ENCODE measurements at regions not wholly inside any gene's neighbourhood (a gene's known extent, or its start where the extent isn't known, plus 50 kb on each side); places are given as distances from the start of the nearest gene placed in this dataset.

DNA sequence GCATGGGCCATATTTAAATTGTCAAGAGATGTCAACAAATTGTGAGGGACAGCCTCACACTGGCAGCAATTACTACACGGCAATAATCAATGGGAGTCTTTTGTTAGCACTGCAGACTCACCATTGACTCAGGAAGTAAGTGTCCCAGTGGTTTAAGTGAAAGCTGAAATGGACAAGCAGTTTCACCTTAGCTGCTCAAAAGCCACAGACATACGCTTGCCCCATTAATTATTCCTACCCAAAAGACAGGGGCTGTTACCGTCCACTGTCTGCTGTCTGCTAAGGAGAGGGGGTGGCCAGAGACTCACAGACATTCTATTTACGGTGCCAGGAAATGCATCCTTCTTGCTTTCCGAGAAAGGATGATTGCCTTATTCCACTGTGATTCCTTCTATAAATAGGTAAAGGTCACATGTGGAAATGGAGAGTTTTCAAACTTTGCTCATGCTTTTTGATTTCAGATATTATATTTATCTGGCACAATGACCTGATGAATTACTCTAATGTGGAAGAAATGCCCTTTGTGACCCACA lies 309.7 kb upstream of the NFE2L3 start:
- H3K27ac Mint-ChIP-seq, result no peak overlapping the region
- DNase-seq (no peak), ATAC-seq (replicated peaks) (no peak)
- peaks cover 31 to 37% of the 10 kb centered on the region in 2 donors for H3K27me3 Mint-ChIP-seq
- H3K4me3 Mint-ChIP-seq, result no peak overlapping the region
- H3K36me3 Mint-ChIP-seq, result no peaks in the 10 kb centered on the region
- H3K9me3 Mint-ChIP-seq, result peaks cover 0 to 3% of the 10 kb centered on the region in 2 donors
- H3K4me1 Mint-ChIP-seq, result no peaks in the 10 kb centered on the region

DNA sequence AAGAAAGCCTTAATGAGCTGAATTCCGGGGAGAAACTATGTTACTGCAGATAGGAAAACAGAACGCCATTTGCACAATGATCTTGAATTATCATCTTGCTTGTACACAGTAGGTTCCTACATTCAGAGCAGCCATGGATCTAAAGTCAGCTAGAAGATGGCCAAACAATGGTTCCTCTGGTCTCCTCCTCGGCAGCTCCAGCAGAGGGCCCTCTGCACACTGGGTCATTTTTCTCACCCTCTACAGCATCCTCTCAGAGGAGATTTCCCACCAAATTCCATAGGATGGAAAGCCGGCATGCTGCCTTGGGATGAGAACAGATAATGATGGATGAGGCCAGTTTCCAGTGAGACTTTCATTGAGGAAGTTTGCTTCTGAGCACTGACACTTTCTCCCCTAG lies 308.5 kb upstream of the NFE2L3 start:
- Mint-ChIP-seq H3K27me3 (peaks cover 35 to 43% of the 10 kb centered on the region in 2 donors), H3K4me1 (no peaks in the 10 kb centered on the region), H3K27ac (no peak overlapping the region), H3K4me3 (no peak overlapping the region), H3K36me3 (no peaks in the 10 kb centered on the region), H3K9me3 (peaks cover 0 to 3% of the 10 kb centered on the region in 2 donors)
- ATAC-seq (replicated peaks), result no peak
- no peak for DNase-seq

DNA sequence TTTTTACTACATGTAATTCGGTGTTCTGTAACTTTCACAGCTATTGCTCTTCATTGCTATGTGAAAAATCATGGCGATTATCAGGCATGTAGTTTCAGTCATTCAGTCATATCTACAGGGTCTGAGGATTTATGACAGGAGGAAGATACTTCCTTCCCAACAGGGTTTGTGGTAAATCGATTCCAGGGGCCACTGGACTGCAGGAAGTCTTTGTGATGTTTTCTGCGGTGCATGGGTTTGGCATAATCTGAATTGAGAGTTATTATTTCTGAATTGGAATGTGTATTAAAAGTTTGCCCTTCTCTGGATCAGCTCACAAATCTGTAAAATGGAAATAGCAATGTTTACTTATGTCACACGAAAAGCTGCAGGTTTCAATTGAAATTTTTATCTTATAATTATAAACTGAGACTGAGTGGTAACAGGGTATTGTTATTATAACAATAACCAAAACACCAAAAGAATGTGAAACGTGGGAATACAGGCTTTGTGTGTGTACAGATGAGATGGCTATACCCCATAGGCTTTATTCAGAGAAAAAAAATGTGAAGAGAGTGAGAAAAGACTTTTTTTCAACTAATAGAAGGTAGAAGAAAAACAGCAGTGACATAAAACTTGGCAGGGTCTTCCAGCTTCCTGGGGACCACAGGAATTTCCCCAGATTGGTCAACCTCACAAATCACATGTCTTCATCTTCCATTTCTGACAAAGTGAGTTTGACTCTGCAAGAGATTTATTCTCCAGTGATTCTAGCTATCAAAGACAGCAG lies 307.7 kb upstream of the NFE2L3 start:
- peaks cover 33 to 45% of the 10 kb centered on the region in 2 donors for H3K27me3 Mint-ChIP-seq
- peaks cover 0 to under 1% of the 10 kb centered on the region in 2 donors for H3K9me3 Mint-ChIP-seq
- no peak for ATAC-seq (replicated peaks)
- no peaks in the 10 kb centered on the region for H3K36me3 Mint-ChIP-seq
- no peak overlapping the region for H3K4me3 Mint-ChIP-seq
- H3K27ac Mint-ChIP-seq, result no peak overlapping the region
- H3K4me1 Mint-ChIP-seq, result no peaks in the 10 kb centered on the region
- no peak for DNase-seq

DNA sequence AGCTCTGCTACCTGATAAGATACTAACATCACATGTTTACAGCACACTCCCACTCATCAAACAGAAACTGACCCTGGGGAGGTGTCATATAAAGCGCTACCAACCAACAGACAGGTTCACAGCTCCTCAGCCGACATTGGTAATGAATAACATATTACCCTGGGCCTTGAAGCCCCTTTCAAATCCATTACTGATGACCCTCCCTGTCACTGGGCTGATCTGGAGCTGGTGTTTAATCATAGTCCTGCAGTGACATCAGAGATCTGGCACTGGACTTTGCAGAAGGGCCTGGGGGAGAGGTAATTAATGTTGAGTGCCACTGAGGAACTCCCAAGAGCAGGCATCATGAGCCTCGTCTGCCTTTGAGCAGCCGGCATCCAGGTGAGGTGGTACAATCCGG lies 306.5 kb upstream of the NFE2L3 start:
- DNase-seq (no peak), ATAC-seq (replicated peaks) (no peak)
- peaks cover 36 to 52% of the 10 kb centered on the region in 2 donors for H3K27me3 Mint-ChIP-seq
- no peaks in the 10 kb centered on the region for H3K9me3 Mint-ChIP-seq
- H3K36me3 Mint-ChIP-seq, result no peaks in the 10 kb centered on the region
- no peak overlapping the region for H3K4me3 Mint-ChIP-seq
- H3K4me1 Mint-ChIP-seq, result no peaks in the 10 kb centered on the region
- H3K27ac Mint-ChIP-seq, result no peak overlapping the region

DNA sequence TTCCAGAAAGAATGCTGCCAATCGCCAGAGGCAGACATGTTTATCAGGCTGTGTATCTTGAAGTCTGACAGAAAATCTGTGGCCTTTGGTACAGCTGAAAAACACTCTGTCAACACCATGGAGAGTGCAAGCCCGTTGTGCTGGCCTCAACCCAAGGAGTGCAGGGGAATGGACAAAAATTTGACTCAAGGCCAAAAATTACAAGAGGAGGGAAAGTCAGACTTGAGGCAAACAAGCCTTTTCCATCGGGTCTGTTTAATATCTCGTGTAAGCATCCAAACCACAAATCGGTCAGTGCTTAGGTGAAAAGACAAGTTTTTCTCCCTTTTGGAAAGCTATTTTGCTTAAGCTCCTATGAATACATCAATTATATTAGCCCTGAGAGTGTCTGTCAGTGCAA lies 305.3 kb upstream of the NFE2L3 start:
- ATAC-seq (replicated peaks) (no peak), DNase-seq (no peak)
- H3K4me3 Mint-ChIP-seq, result no peak overlapping the region
- no peaks in the 10 kb centered on the region for H3K9me3 Mint-ChIP-seq
- no peak overlapping the region for H3K27ac Mint-ChIP-seq
- peaks cover 1 to 4% of the 10 kb centered on the region in 2 donors for H3K36me3 Mint-ChIP-seq
- peaks cover 3 to 5% of the 10 kb centered on the region in 2 donors for H3K4me1 Mint-ChIP-seq
- peaks cover 44 to 64% of the 10 kb centered on the region in 2 donors for H3K27me3 Mint-ChIP-seq

DNA sequence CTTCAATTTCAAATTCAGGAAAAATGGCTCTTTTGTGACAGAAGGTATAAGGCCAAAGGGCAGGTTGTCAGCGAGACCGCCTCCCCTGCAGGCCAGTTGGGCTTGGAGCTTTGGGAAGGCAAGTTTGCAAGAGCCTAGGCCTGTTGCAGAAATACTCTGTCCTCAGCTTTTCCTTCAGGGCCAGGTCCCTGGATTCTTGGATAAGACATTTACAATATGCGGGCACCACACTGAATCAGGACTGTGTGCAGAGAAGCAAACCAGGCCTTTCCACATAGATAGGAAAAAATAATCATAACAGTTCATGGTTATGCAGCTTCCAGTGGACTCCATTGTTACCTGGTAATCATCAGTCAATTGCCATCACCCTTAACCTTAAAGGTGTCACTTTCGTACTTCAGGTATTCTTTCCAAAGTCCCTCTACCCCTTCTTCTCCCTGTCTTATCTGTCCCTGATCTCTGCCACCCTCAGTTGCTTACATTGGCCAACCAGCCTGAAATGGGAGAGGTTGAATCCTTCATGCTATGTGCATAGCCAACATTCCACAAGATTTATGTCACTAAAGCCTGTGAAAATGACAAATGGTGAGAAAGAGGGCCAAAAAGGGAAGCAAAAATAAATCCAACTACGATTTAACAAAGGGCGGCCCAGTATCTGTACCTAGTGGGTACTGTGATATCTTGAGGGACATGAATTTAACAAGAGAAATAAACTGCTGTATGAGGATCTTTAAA lies 304.5 kb upstream of the NFE2L3 start:
- no peak for ATAC-seq (replicated peaks)
- H3K27ac Mint-ChIP-seq, result no peak overlapping the region
- H3K9me3 Mint-ChIP-seq, result no peaks in the 10 kb centered on the region
- H3K36me3 Mint-ChIP-seq, result peaks cover 2 to 6% of the 10 kb centered on the region in 2 donors
- peaks cover 4 to 8% of the 10 kb centered on the region in 2 donors for H3K4me1 Mint-ChIP-seq
- peaks cover 46 to 69% of the 10 kb centered on the region in 2 donors for H3K27me3 Mint-ChIP-seq
- no peak for DNase-seq
- no peak overlapping the region for H3K4me3 Mint-ChIP-seq

DNA sequence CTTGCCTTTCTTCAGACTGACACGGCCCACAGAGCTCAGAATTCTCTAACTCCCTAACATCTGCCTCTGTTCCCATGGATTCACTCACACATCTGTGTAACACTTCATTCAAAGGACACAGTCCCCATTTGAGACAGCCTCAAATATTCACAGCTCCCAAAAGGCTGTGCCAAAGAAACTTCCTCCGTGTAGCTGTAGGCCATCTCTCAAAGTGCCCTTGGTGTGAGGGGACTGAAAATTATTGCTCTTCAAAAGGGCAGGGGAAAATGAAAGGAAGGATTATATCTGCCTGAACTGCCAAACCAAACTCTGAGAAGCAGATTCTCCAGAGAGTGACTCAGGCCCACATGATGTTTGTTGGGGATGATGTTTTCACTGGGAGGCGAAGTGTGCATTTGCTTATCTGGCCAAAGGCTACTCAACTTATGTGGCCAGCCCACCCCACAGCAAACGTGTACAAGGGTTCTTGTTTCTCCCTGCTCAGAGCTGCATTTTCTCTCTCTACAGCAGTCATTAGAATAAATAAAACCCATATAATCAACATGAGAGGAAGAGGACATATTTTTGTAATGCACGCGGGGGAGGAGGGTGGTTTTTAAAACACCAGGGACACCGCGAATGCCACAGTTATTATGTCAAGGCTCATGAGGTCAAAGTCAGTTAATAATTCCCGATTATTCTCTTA lies 302.4 kb upstream of the NFE2L3 start:
- Mint-ChIP-seq H3K27ac (no peak overlapping the region), H3K4me3 (no peak overlapping the region), H3K36me3 (peaks cover 2 to 6% of the 10 kb centered on the region in 2 donors), H3K4me1 (peaks cover 4 to 8% of the 10 kb centered on the region in 2 donors), H3K9me3 (no peaks in the 10 kb centered on the region), H3K27me3 (peaks cover 50 to 73% of the 10 kb centered on the region in 2 donors)
- no peak for DNase-seq
- ATAC-seq (replicated peaks), result no peak

DNA sequence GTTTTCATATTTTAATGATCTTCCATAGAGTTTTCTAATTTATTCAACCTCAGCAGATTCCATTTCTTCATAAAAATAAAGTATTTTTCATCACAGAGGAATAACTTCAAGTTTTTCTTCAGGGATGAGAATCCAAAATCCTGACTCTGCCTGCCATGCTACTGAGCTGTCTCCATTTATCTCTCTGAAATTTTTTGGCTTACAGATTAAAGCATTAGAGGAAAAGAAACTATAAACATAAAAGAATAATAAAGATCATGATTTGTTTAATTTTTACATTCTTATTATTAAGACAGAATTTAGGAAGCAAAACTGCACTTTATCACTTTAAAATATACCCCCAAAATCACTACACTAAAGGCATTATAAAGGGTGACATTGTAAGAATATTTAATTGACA lies 301.8 kb upstream of the NFE2L3 start:
- Mint-ChIP-seq H3K27me3 (peaks cover 50 to 67% of the 10 kb centered on the region in 2 donors), H3K9me3 (no peaks in the 10 kb centered on the region), H3K27ac (no peak overlapping the region), H3K4me1 (peaks cover 4 to 8% of the 10 kb centered on the region in 2 donors), H3K4me3 (no peak overlapping the region), H3K36me3 (peaks cover 2 to 6% of the 10 kb centered on the region in 2 donors)
- no peak for ATAC-seq (replicated peaks)
- no peak for DNase-seq

DNA sequence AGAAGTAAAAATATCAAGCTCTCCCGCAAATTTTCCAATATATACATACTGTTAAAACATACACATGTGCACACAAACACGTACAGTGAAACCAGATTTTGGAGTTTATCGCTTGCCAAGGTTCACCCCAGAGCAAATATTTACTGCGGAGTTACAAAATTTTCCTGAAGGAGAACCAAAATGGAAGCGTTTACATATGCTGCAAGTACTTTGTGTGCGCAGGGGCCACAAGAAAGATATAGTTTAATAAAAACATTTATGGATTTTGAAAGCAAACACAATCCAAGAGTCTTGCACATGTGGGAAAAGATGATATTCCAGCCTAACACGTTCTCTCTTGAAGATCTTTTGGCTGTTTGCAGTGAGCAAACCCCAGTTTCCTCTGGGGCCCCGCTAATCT lies 301.3 kb upstream of the NFE2L3 start:
- peaks cover 45 to 62% of the 10 kb centered on the region in 2 donors for H3K27me3 Mint-ChIP-seq
- DNase-seq, result no peak
- H3K9me3 Mint-ChIP-seq, result no peaks in the 10 kb centered on the region
- no peak overlapping the region for H3K27ac Mint-ChIP-seq
- no peak for ATAC-seq (replicated peaks)
- no peak overlapping the region for H3K4me3 Mint-ChIP-seq
- H3K4me1 Mint-ChIP-seq, result peaks cover 4 to 8% of the 10 kb centered on the region in 2 donors
- H3K36me3 Mint-ChIP-seq, result peaks cover 2 to 6% of the 10 kb centered on the region in 2 donors

DNA sequence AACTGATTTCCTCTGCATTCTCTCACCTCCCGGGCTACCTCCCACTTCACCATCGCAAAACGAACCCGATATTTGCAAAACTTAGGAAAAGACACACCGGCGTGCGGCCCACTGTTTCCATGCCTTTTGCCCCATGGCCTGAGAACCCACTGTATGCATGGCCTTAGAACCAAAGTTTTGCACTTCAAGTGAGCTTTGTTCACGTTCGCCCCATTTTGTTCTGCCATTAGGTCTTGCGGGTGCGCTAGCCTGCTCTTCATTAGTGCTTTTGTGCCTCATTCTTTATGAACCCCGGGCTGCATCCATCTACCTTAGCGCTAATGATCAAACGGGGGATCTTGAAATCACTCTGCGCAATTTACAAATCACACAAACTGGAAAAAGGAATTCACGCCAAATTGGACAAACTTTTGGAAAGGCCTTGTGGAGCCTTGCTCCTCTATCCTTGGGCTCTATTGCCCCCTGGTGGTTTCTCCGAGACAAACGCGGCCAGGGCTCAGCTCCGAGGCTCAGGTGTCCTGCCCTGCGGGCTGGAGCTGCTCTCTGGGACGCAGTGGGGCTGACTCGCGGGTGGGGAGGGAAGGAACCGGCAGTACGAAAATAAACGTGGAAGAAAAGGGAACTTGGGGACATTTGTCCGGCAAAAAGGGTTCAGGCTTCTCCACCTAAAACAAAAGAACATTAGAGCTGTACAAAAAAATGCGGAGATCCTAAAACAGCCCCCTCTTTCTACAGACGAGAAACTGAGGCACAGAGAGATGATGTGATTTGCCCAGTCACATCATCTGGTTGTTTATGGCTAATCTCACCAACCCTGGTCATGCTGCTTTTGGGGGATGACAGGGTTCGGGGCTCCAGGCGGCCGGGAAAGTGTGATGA lies 300.4 kb upstream of the NFE2L3 start:
- peaks cover 40 to 62% of the 10 kb centered on the region in 2 donors for H3K27me3 Mint-ChIP-seq
- peaks cover 2 to 6% of the 10 kb centered on the region in 2 donors for H3K36me3 Mint-ChIP-seq
- H3K9me3 Mint-ChIP-seq, result no peaks in the 10 kb centered on the region
- H3K4me3 Mint-ChIP-seq, result peak overlapping the region; percentile 79 to 81
- DNase-seq, result peak; percentile 63
- peaks cover 4 to 8% of the 10 kb centered on the region in 2 donors for H3K4me1 Mint-ChIP-seq
- peak overlapping the region; percentile 92 for H3K27ac Mint-ChIP-seq
- ATAC-seq (replicated peaks), result peak; percentile 80 to 82

DNA sequence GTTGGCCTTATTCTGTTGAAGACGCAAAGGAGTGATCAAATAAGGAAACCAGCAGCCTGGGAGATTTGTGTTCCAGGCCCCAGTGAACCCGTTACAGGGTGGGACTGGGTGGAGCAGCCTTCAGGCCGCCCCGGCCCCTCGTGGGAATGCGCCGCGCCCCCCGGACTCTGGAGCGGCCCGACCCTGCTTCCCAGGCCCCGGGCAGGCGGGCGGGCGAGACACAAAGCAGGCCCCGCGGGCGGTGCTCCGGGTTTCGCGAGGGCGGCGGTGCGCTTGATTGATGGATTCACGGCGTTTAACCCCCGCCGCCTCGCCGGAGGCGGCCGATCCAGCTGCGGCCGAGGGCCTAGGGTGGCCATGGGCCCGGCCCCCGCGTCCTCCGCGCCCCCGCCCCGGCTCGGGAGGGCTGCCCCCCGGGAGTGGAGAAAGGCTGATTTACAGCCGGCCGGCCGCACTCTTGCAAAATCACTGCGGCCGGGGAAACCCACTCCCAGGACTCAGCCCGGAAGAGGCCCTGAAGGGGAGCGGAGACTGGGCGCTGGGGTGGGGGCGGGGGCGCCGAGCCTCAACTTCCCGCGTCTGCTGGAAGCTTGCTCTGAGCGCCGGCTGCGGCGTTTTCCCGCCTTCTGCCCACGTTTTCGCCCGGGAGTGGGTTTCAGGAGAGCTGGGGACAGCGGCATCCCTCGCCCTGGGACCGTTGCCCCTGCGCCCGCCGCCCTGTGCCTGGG lies 299.6 kb upstream of the NFE2L3 start:
- Mint-ChIP-seq H3K27me3 (peaks cover 40 to 60% of the 10 kb centered on the region in 2 donors), H3K27ac (peak overlapping the region; percentile 92), H3K4me1 (peaks cover 4 to 8% of the 10 kb centered on the region in 2 donors), H3K36me3 (peaks cover 2 to 6% of the 10 kb centered on the region in 2 donors), H3K9me3 (no peaks in the 10 kb centered on the region), H3K4me3 (peak overlapping the region; percentile 79 to 81)
- ATAC-seq (replicated peaks) (no peak), DNase-seq (no peak)

DNA sequence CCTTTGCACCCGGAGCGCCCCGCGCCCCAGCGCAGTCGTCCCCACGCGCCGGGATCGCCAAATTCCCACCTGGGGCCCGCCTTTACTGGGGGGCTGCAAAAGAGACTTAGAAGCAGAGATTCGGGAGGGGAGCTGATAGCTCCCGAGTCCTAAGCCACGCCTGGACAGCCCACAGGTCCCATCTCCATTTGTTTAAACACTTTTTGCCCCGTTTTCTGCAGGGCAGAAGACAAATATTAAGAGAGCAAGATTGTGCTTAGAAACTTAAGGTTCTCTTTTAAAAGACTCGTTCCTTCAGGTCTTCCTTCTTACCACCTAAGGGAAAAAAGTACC lies 299.1 kb upstream of the NFE2L3 start:
- ATAC-seq (replicated peaks) (no peak), DNase-seq (no peak)
- peak overlapping the region; percentile 20 for H3K27ac Mint-ChIP-seq
- peak overlapping the region; percentile 8 to 25 for H3K4me3 Mint-ChIP-seq
- H3K9me3 Mint-ChIP-seq, result no peaks in the 10 kb centered on the region
- H3K27me3 Mint-ChIP-seq, result peaks cover 36 to 55% of the 10 kb centered on the region in 2 donors
- peaks cover 2 to 6% of the 10 kb centered on the region in 2 donors for H3K36me3 Mint-ChIP-seq
- H3K4me1 Mint-ChIP-seq, result peaks cover 4 to 8% of the 10 kb centered on the region in 2 donors

DNA sequence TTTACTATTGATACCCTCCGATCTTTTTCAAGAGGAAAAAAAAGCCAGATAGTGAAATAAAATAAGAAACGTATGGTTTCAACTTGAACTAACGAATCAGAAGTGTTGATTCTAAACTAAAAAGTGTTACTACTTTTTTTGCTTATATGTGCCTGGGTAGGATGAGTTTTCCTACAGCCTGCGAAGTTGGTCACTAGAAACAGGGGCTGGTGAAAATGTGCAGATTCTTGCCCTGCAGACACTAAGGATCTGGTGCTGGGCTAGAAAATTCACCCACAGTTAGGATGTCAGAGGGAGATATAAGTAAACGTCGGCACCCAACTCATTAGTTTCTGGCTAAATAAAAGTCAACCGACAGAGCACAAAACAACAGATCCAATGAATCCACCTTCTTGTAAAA lies 298.7 kb upstream of the NFE2L3 start:
- H3K27me3 Mint-ChIP-seq, result peaks cover 34 to 51% of the 10 kb centered on the region in 2 donors
- peaks cover 4 to 8% of the 10 kb centered on the region in 2 donors for H3K4me1 Mint-ChIP-seq
- H3K9me3 Mint-ChIP-seq, result no peaks in the 10 kb centered on the region
- H3K27ac Mint-ChIP-seq, result peak overlapping the region; percentile 20
- H3K4me3 Mint-ChIP-seq, result peak overlapping the region; percentile 8 to 25
- peaks cover 2 to 6% of the 10 kb centered on the region in 2 donors for H3K36me3 Mint-ChIP-seq
- ATAC-seq (replicated peaks) (no peak), DNase-seq (no peak)

Data from stimulated activated naive B cell treated with anti-CD40 and anti-IgM and Interleukin-4, amounts not matched to agents 10 μg/mL and 1 μg/mL and 100 μg/mL, for 72 hours (primary cell).